Testis (tissue), 2 donors: ENCODE measurements at regions not wholly inside any gene's neighbourhood (a gene's known extent, or its start where the extent isn't known, plus 50 kb on each side); places are given as distances from the start of the nearest gene placed in this dataset.

ENCODE experiments used
- DNase-seq: peaks from one replicate; pipeline ENCODE4 v3.0.0-alpha.2; 2019
- H3K27ac ChIP-seq, 2 donors: fragments of 200-600 bp; sonication (generic); one replicate each; pipeline ENCODE4 v1.5.1; 2019
- H3K27me3 ChIP-seq: fragments of 200-600 bp; sonication (generic); one replicate; pipeline ENCODE4 v1.5.1; 2019
- H3K36me3 ChIP-seq: fragments of 200-600 bp; sonication (generic); one replicate; pipeline ENCODE4 v1.5.1; 2017; ENCODE audit warnings: low read depth; ENCODE audit errors: missing control alignments
- H3K4me1 ChIP-seq: fragments of 200-600 bp; sonication (generic); one replicate; pipeline ENCODE4 v1.5.1; 2019
- H3K4me3 ChIP-seq, 2 donors: fragments of 200-600 bp; sonication (generic); one replicate each; pipeline ENCODE4 v1.5.1; 2017 to 2019
- H3K9me3 ChIP-seq: fragments of 200-600 bp; sonication (generic); one replicate; pipeline ENCODE4 v1.5.1; 2017
- CTCF ChIP-seq, 3 experiments: fragments of 450-650 bp in 2 of 3; fragments of 200-600 bp in 1 of 3; sonication (generic) in 1 of 3; IDR thresholded peaks; one replicate each; pipeline ENCODE4 v1.5.1; 2016 to 2019; ENCODE audit warnings: antibody characterized with exemption in 3 of 3, mild to moderate bottlenecking in 2 of 3, moderate library complexity in 1 of 3
- POLR2A ChIP-seq: fragments of 450-650 bp; IDR thresholded peaks from one replicate; pipeline ENCODE4 v1.6.1; 2017; ENCODE audit warnings: antibody characterized with exemption, mild to moderate bottlenecking, moderate library complexity
- WGBS, 2 donors: methylation state at CpG; one replicate each; pipeline ENCODE4 v1.1.5; 2018; 5-methylcytosine and 5-hydroxymethylcytosine counted together
- intact Hi-C: fragments of 100-400 bp; cut with DNase I; formaldehyde crosslinking; loops from one replicate; pipeline ENCODE4 v1.15.1; 2023; ENCODE audit warnings: low total_unique reads

- Histone ChIP-seq H3K9me3 (no peaks in the 10 kb centered on the region), H3K4me3 (no peak overlapping the region), H3K27me3 (no peaks in the 10 kb centered on the region), H3K4me1 (no peaks in the 10 kb centered on the region), H3K36me3 (no peaks in the 10 kb centered on the region), H3K27ac (no peak overlapping the region)
- DNase-seq: no peak
- TF ChIP-seq POLR2A (no peak), CTCF (IDR thresholded peaks at IDR 0.05) (no peak)
- intact Hi-C loops: no loop called here
- WGBS, 2 donors: 98 to 100% methylated on average over 2 of the region's 2 CpGs
These were observed 271.4 kb downstream of the BTG1 start for GRCh38 chr12:91874086-91874865.

- intact Hi-C loops: no loop called here
- Histone ChIP-seq H3K4me1 (no peaks in the 10 kb centered on the region), H3K27me3 (no peaks in the 10 kb centered on the region), H3K27ac (no peak overlapping the region), H3K4me3 (no peak overlapping the region), H3K9me3 (no peaks in the 10 kb centered on the region), H3K36me3 (no peaks in the 10 kb centered on the region)
- no peak for DNase-seq
- no peak for TF ChIP-seq POLR2A
- TF ChIP-seq CTCF (IDR thresholded peaks at IDR 0.05): no peak
- 21 to 72% methylated on average over 1 of the region's 1 CpG for WGBS, 2 donors
These were observed 273.9 kb downstream of the BTG1 start for GRCh38 chr12:91871751-91872150.

GRCh38 chr12:91870872-91871707 lies 274.6 kb downstream of the BTG1 start:
- H3K36me3 ChIP-seq: no peaks in the 10 kb centered on the region
- no peak overlapping the region for H3K27ac ChIP-seq
- H3K4me3 ChIP-seq: no peak overlapping the region
- intact Hi-C loops: no loop called here
- H3K9me3 ChIP-seq: no peaks in the 10 kb centered on the region
- 91 to 92% methylated on average over 9 of the region's 9 CpGs for WGBS, 2 donors
- no peak for DNase-seq
- TF ChIP-seq CTCF (IDR thresholded peaks at IDR 0.05) (no peak), POLR2A (no peak)
- no peaks in the 10 kb centered on the region for H3K4me1 ChIP-seq
- H3K27me3 ChIP-seq: no peaks in the 10 kb centered on the region

GRCh38 chr12:91868054-91868453 lies 277.6 kb downstream of the BTG1 start:
- H3K27me3 ChIP-seq: no peaks in the 10 kb centered on the region
- no peak overlapping the region for H3K4me3 ChIP-seq
- H3K9me3 ChIP-seq: no peaks in the 10 kb centered on the region
- no peak for DNase-seq
- no peak overlapping the region for H3K27ac ChIP-seq
- H3K4me1 ChIP-seq: no peaks in the 10 kb centered on the region
- H3K36me3 ChIP-seq: no peaks in the 10 kb centered on the region
- WGBS, 2 donors: 67 to 73% methylated on average over 4 of the region's 4 CpGs
- intact Hi-C loops: no loop called here
- TF ChIP-seq CTCF (IDR thresholded peaks at IDR 0.05): no peak
- TF ChIP-seq POLR2A: no peak
